ENCODE measurements at regions not wholly inside any gene's neighbourhood (a gene's known extent, or its start where the extent isn't known, plus 50 kb on each side); places are given as distances from the start of the nearest gene placed in this dataset.

DNA sequence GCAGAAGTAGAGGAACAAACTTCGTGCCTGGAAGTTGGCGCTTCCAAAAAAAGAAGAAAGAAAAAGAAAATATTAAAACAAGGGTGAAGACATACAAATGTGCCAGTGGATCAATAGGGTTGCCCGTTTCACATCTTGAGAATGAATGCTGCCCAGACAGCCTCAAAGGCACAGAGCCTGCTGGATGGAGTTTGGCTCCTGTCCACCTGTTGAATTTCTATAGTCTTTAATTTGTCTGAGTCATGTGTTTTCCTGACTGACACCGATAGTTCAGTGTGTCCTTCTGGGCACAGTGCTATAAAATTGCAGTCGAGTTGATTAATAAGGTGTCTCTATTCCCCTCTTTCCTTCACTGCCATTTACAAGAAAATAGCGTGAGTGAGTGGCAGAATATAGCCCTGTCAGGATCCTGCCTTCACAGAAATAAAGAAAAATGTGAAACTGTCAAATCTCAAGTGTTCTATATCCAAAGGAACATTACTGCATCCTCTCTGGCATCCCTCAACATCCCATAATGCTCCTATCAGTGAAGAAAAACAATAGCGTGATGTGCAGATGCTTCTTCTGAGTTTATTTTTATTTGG lies 471.3 kb upstream of the AUTS2 start:
- TF ChIP-seq, protein P1, sequence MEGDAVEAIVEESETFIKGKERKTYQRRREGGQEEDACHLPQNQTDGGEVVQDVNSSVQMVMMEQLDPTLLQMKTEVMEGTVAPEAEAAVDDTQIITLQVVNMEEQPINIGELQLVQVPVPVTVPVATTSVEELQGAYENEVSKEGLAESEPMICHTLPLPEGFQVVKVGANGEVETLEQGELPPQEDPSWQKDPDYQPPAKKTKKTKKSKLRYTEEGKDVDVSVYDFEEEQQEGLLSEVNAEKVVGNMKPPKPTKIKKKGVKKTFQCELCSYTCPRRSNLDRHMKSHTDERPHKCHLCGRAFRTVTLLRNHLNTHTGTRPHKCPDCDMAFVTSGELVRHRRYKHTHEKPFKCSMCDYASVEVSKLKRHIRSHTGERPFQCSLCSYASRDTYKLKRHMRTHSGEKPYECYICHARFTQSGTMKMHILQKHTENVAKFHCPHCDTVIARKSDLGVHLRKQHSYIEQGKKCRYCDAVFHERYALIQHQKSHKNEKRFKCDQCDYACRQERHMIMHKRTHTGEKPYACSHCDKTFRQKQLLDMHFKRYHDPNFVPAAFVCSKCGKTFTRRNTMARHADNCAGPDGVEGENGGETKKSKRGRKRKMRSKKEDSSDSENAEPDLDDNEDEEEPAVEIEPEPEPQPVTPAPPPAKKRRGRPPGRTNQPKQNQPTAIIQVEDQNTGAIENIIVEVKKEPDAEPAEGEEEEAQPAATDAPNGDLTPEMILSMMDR (conservative IDR thresholded peaks at IDR 0.05) = no peak

DNA sequence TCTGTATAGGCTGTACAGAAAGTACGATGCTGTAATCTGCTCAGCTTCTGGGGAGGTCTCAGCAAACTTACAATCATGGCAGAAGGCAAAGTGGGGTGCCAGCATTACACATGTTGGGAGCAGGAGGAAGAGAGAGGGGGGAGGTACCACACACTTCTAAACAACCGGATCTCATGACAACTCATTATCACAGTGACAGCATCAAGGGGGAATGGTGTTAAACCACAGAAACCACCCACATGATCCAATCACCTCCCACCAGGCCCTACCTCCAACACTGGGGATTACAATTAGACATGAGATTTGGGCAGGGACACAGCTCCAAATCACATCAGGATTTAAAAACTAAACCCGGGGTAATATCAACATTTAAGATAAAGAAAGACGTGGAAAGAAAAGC lies 468.8 kb upstream of the AUTS2 start:
- TF ChIP-seq, protein P1 (conservative IDR thresholded peaks at IDR 0.05) = no peak
- no peak overlapping the region for H3K27ac ChIP-seq

More for the DNA sequence above, 471.3 kb upstream of the AUTS2 start:
- H3K27ac ChIP-seq = no peak overlapping the region

DNA sequence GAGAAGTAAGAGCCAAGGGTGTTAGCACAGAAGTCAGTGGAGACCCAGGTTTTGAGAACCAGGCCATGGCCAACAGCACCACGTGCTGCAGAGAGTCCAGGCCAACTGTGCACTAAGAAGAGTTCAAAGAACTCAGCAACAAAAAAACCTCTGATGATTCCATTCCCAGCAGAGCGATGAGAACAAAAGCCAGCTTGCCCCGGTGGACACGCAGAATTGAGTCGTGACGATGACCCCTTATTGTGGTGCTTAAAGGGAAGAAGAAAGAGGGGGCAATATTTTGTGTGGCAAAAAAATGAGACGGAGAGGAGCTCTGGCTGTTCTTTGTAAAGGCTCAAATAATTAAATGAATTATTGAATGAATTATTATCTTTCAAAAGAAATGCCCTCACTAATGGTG lies 468.3 kb upstream of the AUTS2 start:
- TF ChIP-seq, protein P1 (conservative IDR thresholded peaks at IDR 0.05) = no peak
- H3K27ac ChIP-seq = no peak overlapping the region

DNA sequence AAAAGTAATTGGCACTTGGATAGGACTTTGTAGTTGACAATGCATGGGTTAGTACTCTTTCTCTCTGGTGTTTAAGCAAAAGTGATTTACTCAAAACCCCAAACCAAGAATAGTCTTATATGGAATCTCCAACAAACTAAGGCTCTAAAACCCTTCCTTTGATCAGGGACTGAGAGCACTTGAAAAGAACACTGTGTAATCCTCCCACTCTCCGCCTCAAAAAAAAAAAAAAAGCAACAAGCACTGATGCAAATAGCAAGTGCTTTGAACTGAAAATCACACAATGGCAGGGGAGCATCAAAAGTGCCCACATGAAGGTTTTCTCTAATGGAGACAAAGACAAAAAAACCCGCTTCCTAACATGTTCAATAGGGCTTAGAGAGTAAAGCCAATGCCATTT lies 467.9 kb upstream of the AUTS2 start:
- no peak overlapping the region for H3K27ac ChIP-seq
- TF ChIP-seq, protein P1 (conservative IDR thresholded peaks at IDR 0.05) = no peak

DNA sequence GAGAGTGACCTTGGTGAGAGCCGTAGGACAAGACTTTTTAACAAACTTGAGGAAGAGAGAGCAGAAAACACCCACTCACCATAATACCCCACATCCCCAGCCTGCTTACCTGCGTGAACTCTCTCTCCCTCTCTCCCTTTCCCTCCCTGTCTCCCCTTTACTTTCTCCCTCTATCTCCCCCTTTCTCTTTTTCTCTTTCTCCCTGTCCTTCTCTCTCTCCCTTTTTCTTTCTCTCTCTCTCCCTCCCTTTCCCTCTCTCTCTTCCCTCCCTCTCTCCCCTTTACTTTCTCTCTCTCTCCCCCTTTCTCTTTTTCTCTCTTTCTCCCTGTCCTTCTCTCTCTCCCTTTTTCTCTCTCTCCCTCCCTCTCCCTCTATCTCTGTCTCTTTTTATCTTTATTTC lies 464.0 kb upstream of the AUTS2 start:
- TF ChIP-seq, protein P1 (conservative IDR thresholded peaks at IDR 0.05) = no peak
- H3K27ac ChIP-seq = no peak overlapping the region

DNA sequence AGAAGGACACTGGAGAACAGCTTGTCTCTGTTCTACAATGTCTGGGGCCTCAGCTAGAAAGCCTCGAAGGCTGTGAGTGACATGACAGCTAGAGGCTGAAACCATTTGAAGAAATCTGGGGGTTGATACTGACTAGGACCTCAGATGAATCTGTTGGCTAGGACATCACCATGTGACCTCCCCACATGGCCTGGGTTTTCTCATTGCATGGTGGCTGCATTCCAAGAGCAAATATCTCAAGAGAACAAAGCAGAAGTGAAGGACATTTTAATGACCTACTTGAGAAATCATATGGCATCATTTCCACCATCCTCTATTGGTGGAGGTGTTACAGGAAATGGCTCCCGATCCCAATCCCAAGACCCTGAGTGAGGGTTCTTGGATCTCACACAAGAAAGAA lies 450.6 kb upstream of the AUTS2 start:
- H3K27ac ChIP-seq = no peak overlapping the region
- TF ChIP-seq, protein P1 (conservative IDR thresholded peaks at IDR 0.05) = no peak

DNA sequence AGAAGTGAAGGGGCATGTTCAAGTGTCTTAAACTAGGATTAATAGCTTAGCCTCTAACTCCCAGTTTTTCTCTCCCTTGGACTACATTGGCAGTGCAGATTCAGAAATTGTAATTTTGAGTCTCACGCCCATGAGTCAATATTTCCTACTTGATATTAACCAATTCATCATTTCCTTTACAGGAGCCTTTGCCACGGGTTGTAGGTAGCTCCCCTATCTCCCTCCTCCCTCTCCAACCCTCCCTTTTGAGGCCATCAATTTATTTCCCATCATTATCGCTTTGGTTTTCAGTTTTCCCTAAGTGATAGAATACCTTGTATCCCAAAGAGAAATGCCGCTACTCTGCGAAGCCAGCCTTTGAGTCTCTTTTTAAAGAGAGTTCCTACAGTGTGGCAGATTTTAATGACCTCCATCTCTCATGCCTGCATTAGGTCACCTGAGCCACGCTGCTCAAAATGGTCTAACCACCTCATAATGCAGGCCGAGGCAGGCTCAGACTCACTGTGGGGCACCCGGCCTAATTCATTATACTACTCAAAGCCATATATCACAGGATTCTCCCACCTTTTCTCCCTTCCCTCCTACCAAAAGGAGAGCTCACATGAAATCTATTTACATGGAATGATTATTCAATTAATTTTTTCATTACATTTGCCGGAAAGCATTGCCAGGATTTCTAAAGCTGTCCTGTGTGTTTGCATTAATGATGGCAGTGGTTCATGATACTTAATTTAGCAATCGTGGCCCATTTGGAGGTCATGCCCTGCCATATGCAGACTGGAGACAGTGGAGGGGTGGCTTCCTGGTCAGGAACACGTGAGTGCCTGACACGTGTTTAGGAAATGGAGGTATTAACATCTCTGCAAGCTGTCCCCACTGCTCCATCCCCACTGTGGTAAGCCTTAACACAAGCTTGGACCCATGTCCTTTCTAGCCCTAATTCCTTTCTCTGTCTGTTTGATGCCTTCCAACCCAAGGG lies 448.2 kb upstream of the AUTS2 start:
- H3K27ac ChIP-seq = no peak overlapping the region
- TF ChIP-seq, protein P1 (conservative IDR thresholded peaks at IDR 0.05) = no peak

All from VCaP (cell line).